ENCODE measurements at regions not wholly inside any gene's neighbourhood (a gene's known extent, or its start where the extent isn't known, plus 50 kb on each side); places are given as distances from the start of the nearest gene placed in this dataset.

- DNase-seq = no peak
Measured at GRCh38 chr4:27568236-27568951, 707.8 kb downstream of the STIM2 start.

GRCh38 chr4:27568952-27569319, 708.3 kb downstream of the STIM2 start:
- DNase-seq = no peak

GRCh38 chr4:27574743-27575142, 714.1 kb downstream of the STIM2 start:
- no peak for DNase-seq

GRCh38 chr4:27577951-27578350, 717.3 kb downstream of the STIM2 start:
- DNase-seq = no peak

GRCh38 chr4:27592738-27593137, 732.1 kb downstream of the STIM2 start:
- no peak for DNase-seq

- DNase-seq = no peak
Measured at GRCh38 chr4:27594922-27595321, 734.3 kb downstream of the STIM2 start.

GRCh38 chr4:27595571-27596360, 735.1 kb downstream of the STIM2 start:
- no peak for DNase-seq

- no peak for DNase-seq
Measured at GRCh38 chr4:27602172-27602571, 741.5 kb downstream of the STIM2 start.

GRCh38 chr4:27604692-27605091, 744.1 kb downstream of the STIM2 start:
- DNase-seq = no peak

GRCh38 chr4:27616166-27616565, 755.5 kb downstream of the STIM2 start:
- no peak for DNase-seq

- DNase-seq = no peak
Measured at GRCh38 chr4:27619435-27619834, 758.8 kb downstream of the STIM2 start.

GRCh38 chr4:27620886-27621285, 760.2 kb downstream of the STIM2 start:
- no peak for DNase-seq

GRCh38 chr4:27624749-27625148, 764.1 kb downstream of the STIM2 start:
- DNase-seq = no peak

GRCh38 chr4:27628609-27629008, 768.0 kb downstream of the STIM2 start:
- no peak for DNase-seq

- DNase-seq = no peak
Measured at GRCh38 chr4:27629532-27630225, 769.0 kb downstream of the STIM2 start.

- no peak for DNase-seq
Measured at GRCh38 chr4:27635936-27636913, 775.6 kb downstream of the STIM2 start.

- no peak for DNase-seq
Measured at GRCh38 chr4:27638163-27638915, 777.7 kb downstream of the STIM2 start.

- no peak for DNase-seq
Measured at GRCh38 chr4:27643101-27643500, 782.5 kb downstream of the STIM2 start.

GRCh38 chr4:27648416-27648815, 787.8 kb downstream of the STIM2 start:
- DNase-seq = no peak

- no peak for DNase-seq
Measured at GRCh38 chr4:27662426-27662825, 801.8 kb downstream of the STIM2 start.

- DNase-seq = no peak
Measured at GRCh38 chr4:27666943-27667342, 806.3 kb downstream of the STIM2 start.

GRCh38 chr4:27668001-27668400, 807.4 kb downstream of the STIM2 start:
- no peak for DNase-seq
